Osteoblast (primary cell): ENCODE measurements at regions not wholly inside any gene's neighbourhood (a gene's known extent, or its start where the extent isn't known, plus 50 kb on each side); places are given as distances from the start of the nearest gene placed in this dataset.

Experiments used
- DNase-seq: peaks from one replicate; pipeline ENCODE4 v3.0.0; 2011; ENCODE audit warnings: low spot score, mixed read lengths; ENCODE audit not compliant: insufficient read length; ENCODE audit errors: missing footprints
- H2AFZ ChIP-seq: 2 replicates; pipeline ENCODE4 v1.6.0; 2011; ENCODE audit warnings: mild to moderate bottlenecking, low read length
- H3K27ac ChIP-seq: 2 replicates; pipeline ENCODE4 v1.5.1; 2011; ENCODE audit warnings: mild to moderate bottlenecking, low read depth, low read length, moderate library complexity
- H3K27me3 ChIP-seq: 2 replicates; pipeline ENCODE4 v1.6.0; 2012; ENCODE audit warnings: mild to moderate bottlenecking, control low read depth, inconsistent platforms, low read length, moderate library complexity; ENCODE audit not compliant: insufficient read depth
- H3K36me3 ChIP-seq: 2 replicates; pipeline ENCODE4 v1.5.1; 2011; ENCODE audit warnings: mild to moderate bottlenecking, low read length, control low read depth, moderate library complexity; ENCODE audit not compliant: insufficient read depth
- H3K4me1 ChIP-seq: 2 replicates; pipeline ENCODE4 v1.5.1; 2011; ENCODE audit warnings: mild to moderate bottlenecking, low read length, control low read depth, moderate library complexity; ENCODE audit not compliant: insufficient read depth
- H3K4me2 ChIP-seq: 2 replicates; pipeline ENCODE4 v1.6.0; 2011; ENCODE audit warnings: mild to moderate bottlenecking, low read length; ENCODE audit not compliant: insufficient read depth
- H3K4me3 ChIP-seq: fragments of 200-600 bp; sonication (generic); 3 replicates; pipeline ENCODE4 v1.5.1; 2012; ENCODE audit warnings: mild to moderate bottlenecking, low read length, inconsistent platforms; ENCODE audit not compliant: insufficient read depth
- H3K79me2 ChIP-seq: 2 replicates; pipeline ENCODE4 v1.6.0; 2012; ENCODE audit warnings: mild to moderate bottlenecking, low read length, control low read depth, inconsistent platforms; ENCODE audit not compliant: insufficient read depth
- H3K9me3 ChIP-seq: 2 replicates; pipeline ENCODE4 v1.5.1; 2011; ENCODE audit warnings: low read depth, low read length, control low read depth
- H4K20me1 ChIP-seq: 2 replicates; pipeline ENCODE4 v1.6.0; 2012; ENCODE audit warnings: mild to moderate bottlenecking, low read length, control low read depth; ENCODE audit not compliant: insufficient read depth
- TF ChIP-seq, protein P1 (sequence below): IDR thresholded peaks from 2 replicates; pipeline ENCODE4 v1.5.1; 2011; ENCODE audit warnings: mild to moderate bottlenecking, low read depth, low read length, moderate library complexity; ENCODE audit errors: extremely low read depth

GRCh38 chr2:162972383-162972782 lies 133.8 kb upstream of the KCNH7 start:
- TF ChIP-seq, protein P1, sequence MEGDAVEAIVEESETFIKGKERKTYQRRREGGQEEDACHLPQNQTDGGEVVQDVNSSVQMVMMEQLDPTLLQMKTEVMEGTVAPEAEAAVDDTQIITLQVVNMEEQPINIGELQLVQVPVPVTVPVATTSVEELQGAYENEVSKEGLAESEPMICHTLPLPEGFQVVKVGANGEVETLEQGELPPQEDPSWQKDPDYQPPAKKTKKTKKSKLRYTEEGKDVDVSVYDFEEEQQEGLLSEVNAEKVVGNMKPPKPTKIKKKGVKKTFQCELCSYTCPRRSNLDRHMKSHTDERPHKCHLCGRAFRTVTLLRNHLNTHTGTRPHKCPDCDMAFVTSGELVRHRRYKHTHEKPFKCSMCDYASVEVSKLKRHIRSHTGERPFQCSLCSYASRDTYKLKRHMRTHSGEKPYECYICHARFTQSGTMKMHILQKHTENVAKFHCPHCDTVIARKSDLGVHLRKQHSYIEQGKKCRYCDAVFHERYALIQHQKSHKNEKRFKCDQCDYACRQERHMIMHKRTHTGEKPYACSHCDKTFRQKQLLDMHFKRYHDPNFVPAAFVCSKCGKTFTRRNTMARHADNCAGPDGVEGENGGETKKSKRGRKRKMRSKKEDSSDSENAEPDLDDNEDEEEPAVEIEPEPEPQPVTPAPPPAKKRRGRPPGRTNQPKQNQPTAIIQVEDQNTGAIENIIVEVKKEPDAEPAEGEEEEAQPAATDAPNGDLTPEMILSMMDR: no peak
- H3K4me3 ChIP-seq: no peak overlapping the region
- no peak overlapping the region for H3K4me2 ChIP-seq
- H4K20me1 ChIP-seq: no peaks in the 10 kb centered on the region
- no peaks in the 10 kb centered on the region for H3K4me1 ChIP-seq
- no peak for DNase-seq
- no peaks in the 10 kb centered on the region for H3K9me3 ChIP-seq
- H3K27me3 ChIP-seq: no peaks in the 10 kb centered on the region
- H2AFZ ChIP-seq: no peak overlapping the region
- no peaks in the 10 kb centered on the region for H3K79me2 ChIP-seq
- H3K27ac ChIP-seq: no peak overlapping the region
- H3K36me3 ChIP-seq: no peaks in the 10 kb centered on the region

GRCh38 chr2:162968306-162968705 lies 129.7 kb upstream of the KCNH7 start:
- DNase-seq: no peak
- H3K9me3 ChIP-seq: no peaks in the 10 kb centered on the region
- H4K20me1 ChIP-seq: no peaks in the 10 kb centered on the region
- H3K36me3 ChIP-seq: no peaks in the 10 kb centered on the region
- no peak overlapping the region for H3K4me2 ChIP-seq
- H2AFZ ChIP-seq: no peak overlapping the region
- no peak overlapping the region for H3K4me3 ChIP-seq
- H3K4me1 ChIP-seq: no peaks in the 10 kb centered on the region
- no peaks in the 10 kb centered on the region for H3K27me3 ChIP-seq
- H3K27ac ChIP-seq: no peak overlapping the region
- H3K79me2 ChIP-seq: no peaks in the 10 kb centered on the region
- TF ChIP-seq, protein P1: no peak

DNA sequence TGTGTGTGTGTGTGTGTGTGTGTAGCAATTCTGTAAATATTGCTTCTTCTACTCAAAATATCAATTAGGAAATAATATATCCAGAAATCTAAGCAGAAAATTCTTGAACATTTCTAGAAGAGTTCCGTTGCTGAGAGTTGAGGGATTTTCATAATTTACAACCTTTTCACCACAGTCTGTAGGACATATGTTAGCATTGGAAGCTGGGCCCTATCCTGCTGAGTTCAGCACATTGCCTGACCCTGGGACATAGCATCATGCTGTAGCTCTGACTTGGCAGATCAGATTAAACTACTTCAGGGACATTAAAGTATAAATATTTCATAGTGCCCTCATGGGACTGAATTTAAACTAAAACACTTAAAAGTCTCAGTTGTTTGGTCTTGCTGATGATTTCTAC lies 129.2 kb upstream of the KCNH7 start:
- no peaks in the 10 kb centered on the region for H4K20me1 ChIP-seq
- H3K4me2 ChIP-seq: no peak overlapping the region
- no peaks in the 10 kb centered on the region for H3K79me2 ChIP-seq
- H3K36me3 ChIP-seq: no peaks in the 10 kb centered on the region
- no peaks in the 10 kb centered on the region for H3K27me3 ChIP-seq
- H3K4me3 ChIP-seq: no peak overlapping the region
- H3K9me3 ChIP-seq: no peaks in the 10 kb centered on the region
- TF ChIP-seq, protein P1: no peak
- DNase-seq: no peak
- H3K4me1 ChIP-seq: no peaks in the 10 kb centered on the region
- no peak overlapping the region for H2AFZ ChIP-seq
- H3K27ac ChIP-seq: no peak overlapping the region

DNA sequence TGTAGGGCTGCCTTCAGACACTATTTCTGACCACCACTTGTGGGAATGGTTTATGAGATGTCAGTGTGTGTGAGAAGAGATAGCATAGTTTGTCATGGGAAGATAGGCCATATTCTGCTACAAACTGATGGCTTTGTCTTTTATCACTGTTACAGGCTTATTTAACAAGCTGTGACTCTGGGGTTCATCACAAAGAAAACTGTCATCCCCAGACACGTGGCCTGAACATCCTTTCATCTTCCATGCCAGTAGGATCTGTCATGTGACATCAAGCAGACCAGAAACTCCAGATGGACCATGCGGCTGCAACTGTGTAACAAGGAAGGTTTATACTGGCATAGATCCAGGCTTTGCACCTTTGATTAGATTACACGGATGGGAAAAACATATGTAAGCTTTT lies 128.6 kb upstream of the KCNH7 start:
- Histone ChIP-seq H3K36me3 (no peaks in the 10 kb centered on the region), H2AFZ (no peak overlapping the region), H3K9me3 (no peaks in the 10 kb centered on the region), H3K79me2 (no peaks in the 10 kb centered on the region), H3K27me3 (no peaks in the 10 kb centered on the region), H3K27ac (no peak overlapping the region), H4K20me1 (no peaks in the 10 kb centered on the region), H3K4me2 (no peak overlapping the region), H3K4me3 (no peak overlapping the region), H3K4me1 (no peaks in the 10 kb centered on the region)
- TF ChIP-seq, protein P1: no peak
- DNase-seq: no peak
